Stomach smooth muscle (tissue), 2 donors: ENCODE measurements at regions not wholly inside any gene's neighbourhood (a gene's known extent, or its start where the extent isn't known, plus 50 kb on each side); places are given as distances from the start of the nearest gene placed in this dataset.
"Not testable (repeated sequence)": the region's sequence is repeated elsewhere in the genome, so short reads cannot be mapped to it uniquely, and the experiment has no call there.

Experiments used
- H3K27ac ChIP-seq: one replicate; pipeline ENCODE4 v1.7.0; 2013; ENCODE audit warnings: mild to moderate bottlenecking, low read length, inconsistent platforms
- H3K27me3 ChIP-seq, 2 donors: one replicate each; pipeline ENCODE4 v1.7.0; 2013; ENCODE audit warnings: low read length in 2 of 2; ENCODE audit not compliant: insufficient read depth in 2 of 2, control insufficient read depth in 1 of 2
- H3K36me3 ChIP-seq, 2 donors: one replicate each; pipeline ENCODE4 v1.7.0; 2013; ENCODE audit warnings: low read length in 2 of 2; ENCODE audit not compliant: control insufficient read depth in 2 of 2, insufficient read depth in 2 of 2
- H3K4me1 ChIP-seq: one replicate; pipeline ENCODE4 v1.7.0; 2013; ENCODE audit warnings: low read length; ENCODE audit not compliant: control insufficient read depth, insufficient read depth
- H3K4me3 ChIP-seq, 2 donors: one replicate each; pipeline ENCODE4 v1.7.0; 2013; ENCODE audit warnings: low read length in 2 of 2
- H3K9ac ChIP-seq, 2 donors: one replicate each; pipeline ENCODE4 v1.7.0; 2013; ENCODE audit warnings: low read length in 2 of 2, mild to moderate bottlenecking in 1 of 2
- H3K9me3 ChIP-seq, 2 donors: one replicate each; pipeline ENCODE4 v1.7.0; 2013; ENCODE audit warnings: low read length in 2 of 2; ENCODE audit not compliant: control insufficient read depth in 2 of 2
- donor health status: healthy.
- donor health status: Pancreatic carcinoma.

GRCh38 chr17:71201639-71202038 lies 919.2 kb upstream of the SOX9 start:
- H3K4me1 ChIP-seq, result no peaks in the 10 kb centered on the region
- H3K9ac ChIP-seq, result no peak overlapping the region
- H3K4me3 ChIP-seq, result no peak overlapping the region
- no peak overlapping the region for H3K27ac ChIP-seq
- H3K27me3 ChIP-seq, result no peaks in the 10 kb centered on the region
- no peaks in the 10 kb centered on the region for H3K36me3 ChIP-seq
- H3K9me3 ChIP-seq, result no peaks in the 10 kb centered on the region

GRCh38 chr17:71202449-71202848 lies 918.4 kb upstream of the SOX9 start:
- Histone ChIP-seq H3K4me3 (no peak overlapping the region), H3K27ac (no peak overlapping the region), H3K4me1 (no peaks in the 10 kb centered on the region), H3K9me3 (no peaks in the 10 kb centered on the region), H3K9ac (no peak overlapping the region), H3K36me3 (no peaks in the 10 kb centered on the region), H3K27me3 (no peaks in the 10 kb centered on the region)

- no peaks in the 10 kb centered on the region for H3K36me3 ChIP-seq
- H3K27ac ChIP-seq, result no peak overlapping the region
- H3K4me3 ChIP-seq, result no peak overlapping the region
- H3K4me1 ChIP-seq, result no peaks in the 10 kb centered on the region
- H3K9ac ChIP-seq, result no peak overlapping the region
- no peaks in the 10 kb centered on the region for H3K9me3 ChIP-seq
- H3K27me3 ChIP-seq, result no peaks in the 10 kb centered on the region
Measured at GRCh38 chr17:71203953-71204352, 916.9 kb upstream of the SOX9 start.

- not testable (repeated sequence) for H3K36me3 ChIP-seq, H3K27ac ChIP-seq, H3K4me1 ChIP-seq, H3K9ac ChIP-seq, H3K27me3 ChIP-seq, H3K9me3 ChIP-seq, H3K4me3 ChIP-seq
Measured at GRCh38 chr17:71205951-71206350, 914.9 kb upstream of the SOX9 start.

- Histone ChIP-seq H3K9ac (no peak overlapping the region), H3K4me1 (no peaks in the 10 kb centered on the region), H3K27ac (no peak overlapping the region), H3K36me3 (no peaks in the 10 kb centered on the region), H3K4me3 (no peak overlapping the region), H3K27me3 (no peaks in the 10 kb centered on the region), H3K9me3 (no peaks in the 10 kb centered on the region)
Measured at GRCh38 chr17:71208111-71208704, 912.6 kb upstream of the SOX9 start.

- H3K27ac ChIP-seq, result no peak overlapping the region
- H3K27me3 ChIP-seq, result no peaks in the 10 kb centered on the region
- no peak overlapping the region for H3K9ac ChIP-seq
- no peak overlapping the region for H3K4me3 ChIP-seq
- no peaks in the 10 kb centered on the region for H3K36me3 ChIP-seq
- H3K4me1 ChIP-seq, result no peaks in the 10 kb centered on the region
- no peaks in the 10 kb centered on the region for H3K9me3 ChIP-seq
Measured at GRCh38 chr17:71213936-71214335, 906.9 kb upstream of the SOX9 start.

GRCh38 chr17:71217769-71218168 lies 903.1 kb upstream of the SOX9 start:
- no peak overlapping the region for H3K9ac ChIP-seq
- no peak overlapping the region for H3K27ac ChIP-seq
- no peaks in the 10 kb centered on the region for H3K4me1 ChIP-seq
- H3K27me3 ChIP-seq, result no peaks in the 10 kb centered on the region
- H3K4me3 ChIP-seq, result no peak overlapping the region
- no peaks in the 10 kb centered on the region for H3K9me3 ChIP-seq
- no peaks in the 10 kb centered on the region for H3K36me3 ChIP-seq

GRCh38 chr17:71224824-71225575 lies 895.8 kb upstream of the SOX9 start:
- no peaks in the 10 kb centered on the region for H3K36me3 ChIP-seq
- no peaks in the 10 kb centered on the region for H3K27me3 ChIP-seq
- H3K9me3 ChIP-seq, result no peaks in the 10 kb centered on the region
- no peak overlapping the region for H3K4me3 ChIP-seq
- H3K9ac ChIP-seq, result no peak overlapping the region
- no peak overlapping the region for H3K27ac ChIP-seq
- H3K4me1 ChIP-seq, result no peaks in the 10 kb centered on the region

GRCh38 chr17:71227841-71228240 lies 893.0 kb upstream of the SOX9 start:
- H3K9ac ChIP-seq, result no peak overlapping the region
- no peak overlapping the region for H3K27ac ChIP-seq
- H3K27me3 ChIP-seq, result no peaks in the 10 kb centered on the region
- no peak overlapping the region for H3K4me3 ChIP-seq
- H3K36me3 ChIP-seq, result no peaks in the 10 kb centered on the region
- no peaks in the 10 kb centered on the region for H3K9me3 ChIP-seq
- no peaks in the 10 kb centered on the region for H3K4me1 ChIP-seq

- no peak overlapping the region for H3K27ac ChIP-seq
- H3K4me1 ChIP-seq, result no peaks in the 10 kb centered on the region
- H3K36me3 ChIP-seq, result no peaks in the 10 kb centered on the region
- H3K4me3 ChIP-seq, result no peak overlapping the region
- H3K9ac ChIP-seq, result no peak overlapping the region
- H3K27me3 ChIP-seq, result no peaks in the 10 kb centered on the region
- no peaks in the 10 kb centered on the region for H3K9me3 ChIP-seq
Measured at GRCh38 chr17:71229070-71229469, 891.8 kb upstream of the SOX9 start.

GRCh38 chr17:71232801-71233559 lies 887.8 kb upstream of the SOX9 start:
- Histone ChIP-seq H3K4me3 (no peak overlapping the region), H3K9me3 (no peaks in the 10 kb centered on the region), H3K9ac (no peak overlapping the region), H3K27me3 (no peaks in the 10 kb centered on the region), H3K27ac (no peak overlapping the region), H3K36me3 (no peaks in the 10 kb centered on the region), H3K4me1 (no peaks in the 10 kb centered on the region)
